ENCODE measurements at regions not wholly inside any gene's neighbourhood (a gene's known extent, or its start where the extent isn't known, plus 50 kb on each side); places are given as distances from the start of the nearest gene placed in this dataset.

GRCh38 chr7:51518646-51519045, 202.0 kb upstream of the COBL start:
- DNase-seq (ENCODE audit: low read depth) = no peak
- no peak overlapping the region for H3K4me3 ChIP-seq (ENCODE audit: low read depth, low read length)
- TF ChIP-seq, protein P1, sequence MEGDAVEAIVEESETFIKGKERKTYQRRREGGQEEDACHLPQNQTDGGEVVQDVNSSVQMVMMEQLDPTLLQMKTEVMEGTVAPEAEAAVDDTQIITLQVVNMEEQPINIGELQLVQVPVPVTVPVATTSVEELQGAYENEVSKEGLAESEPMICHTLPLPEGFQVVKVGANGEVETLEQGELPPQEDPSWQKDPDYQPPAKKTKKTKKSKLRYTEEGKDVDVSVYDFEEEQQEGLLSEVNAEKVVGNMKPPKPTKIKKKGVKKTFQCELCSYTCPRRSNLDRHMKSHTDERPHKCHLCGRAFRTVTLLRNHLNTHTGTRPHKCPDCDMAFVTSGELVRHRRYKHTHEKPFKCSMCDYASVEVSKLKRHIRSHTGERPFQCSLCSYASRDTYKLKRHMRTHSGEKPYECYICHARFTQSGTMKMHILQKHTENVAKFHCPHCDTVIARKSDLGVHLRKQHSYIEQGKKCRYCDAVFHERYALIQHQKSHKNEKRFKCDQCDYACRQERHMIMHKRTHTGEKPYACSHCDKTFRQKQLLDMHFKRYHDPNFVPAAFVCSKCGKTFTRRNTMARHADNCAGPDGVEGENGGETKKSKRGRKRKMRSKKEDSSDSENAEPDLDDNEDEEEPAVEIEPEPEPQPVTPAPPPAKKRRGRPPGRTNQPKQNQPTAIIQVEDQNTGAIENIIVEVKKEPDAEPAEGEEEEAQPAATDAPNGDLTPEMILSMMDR (IDR thresholded peaks at IDR 0.05; ENCODE audit: insufficient read depth, low read length) = no peak

DNA sequence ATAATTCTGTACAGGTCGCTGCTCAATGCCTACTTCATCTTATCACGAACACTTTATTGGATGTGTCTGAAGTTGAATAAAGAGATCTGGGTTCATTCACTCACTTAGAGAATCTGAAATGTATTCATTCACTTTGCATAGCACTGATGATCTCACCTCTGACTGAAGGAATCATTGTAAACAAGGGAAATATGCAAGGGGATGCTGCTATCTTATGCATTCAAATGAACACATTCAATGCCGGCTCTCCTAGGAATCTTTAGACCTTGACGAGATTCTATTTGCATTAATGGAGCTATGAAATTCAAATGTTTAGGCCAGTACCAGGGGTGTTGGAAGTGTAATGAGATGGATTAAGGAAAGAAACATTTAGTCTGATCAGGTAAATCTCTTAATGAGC, 200.6 kb upstream of the COBL start:
- DNase-seq (ENCODE audit: low read depth) = no peak
- TF ChIP-seq, protein P1 (IDR thresholded peaks at IDR 0.05; ENCODE audit: insufficient read depth, low read length) = no peak
- no peak overlapping the region for H3K4me3 ChIP-seq (ENCODE audit: low read depth, low read length)

- no peak for DNase-seq (ENCODE audit: low read depth)
- TF ChIP-seq, protein P1 (IDR thresholded peaks at IDR 0.05; ENCODE audit: insufficient read depth, low read length) = no peak
Observed at GRCh38 chr7:51501620-51502019, 185.0 kb upstream of the COBL start.

GRCh38 chr7:51482976-51483375, 166.4 kb upstream of the COBL start:
- no peak for DNase-seq (ENCODE audit: low read depth)
- TF ChIP-seq, protein P1 (IDR thresholded peaks at IDR 0.05; ENCODE audit: insufficient read depth, low read length) = no peak
- no peak overlapping the region for H3K4me3 ChIP-seq (ENCODE audit: low read depth, low read length)

More at GRCh38 chr7:51501620-51502019, 185.0 kb upstream of the COBL start:
- H3K4me3 ChIP-seq (ENCODE audit: low read depth, low read length) = no peak overlapping the region

DNA sequence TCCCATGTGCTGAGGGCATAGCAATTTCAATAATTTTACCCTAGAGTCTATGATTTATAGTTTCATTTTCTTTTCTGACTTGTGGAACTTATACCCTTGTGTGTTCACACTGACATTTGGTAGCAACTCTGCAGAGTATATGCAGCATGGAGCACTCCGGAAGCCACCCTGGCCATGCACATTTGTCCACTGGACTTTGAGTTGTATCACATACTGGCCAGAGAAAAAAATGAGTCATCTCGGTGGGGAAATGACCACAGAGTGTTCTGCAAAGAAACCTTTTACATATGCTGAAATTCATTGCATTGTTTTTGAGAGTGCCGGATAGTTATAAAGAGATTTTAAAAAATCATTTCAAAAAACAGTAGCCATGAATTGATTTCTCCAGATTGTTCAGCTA, 164.8 kb upstream of the COBL start:
- TF ChIP-seq, protein P1 (IDR thresholded peaks at IDR 0.05; ENCODE audit: insufficient read depth, low read length) = no peak
- DNase-seq (ENCODE audit: low read depth) = no peak
- no peak overlapping the region for H3K4me3 ChIP-seq (ENCODE audit: low read depth, low read length)

GRCh38 chr7:51477819-51478218, 161.2 kb upstream of the COBL start:
- DNase-seq (ENCODE audit: low read depth) = no peak
- H3K4me3 ChIP-seq (ENCODE audit: low read depth, low read length) = no peak overlapping the region
- TF ChIP-seq, protein P1 (IDR thresholded peaks at IDR 0.05; ENCODE audit: insufficient read depth, low read length) = no peak

DNA sequence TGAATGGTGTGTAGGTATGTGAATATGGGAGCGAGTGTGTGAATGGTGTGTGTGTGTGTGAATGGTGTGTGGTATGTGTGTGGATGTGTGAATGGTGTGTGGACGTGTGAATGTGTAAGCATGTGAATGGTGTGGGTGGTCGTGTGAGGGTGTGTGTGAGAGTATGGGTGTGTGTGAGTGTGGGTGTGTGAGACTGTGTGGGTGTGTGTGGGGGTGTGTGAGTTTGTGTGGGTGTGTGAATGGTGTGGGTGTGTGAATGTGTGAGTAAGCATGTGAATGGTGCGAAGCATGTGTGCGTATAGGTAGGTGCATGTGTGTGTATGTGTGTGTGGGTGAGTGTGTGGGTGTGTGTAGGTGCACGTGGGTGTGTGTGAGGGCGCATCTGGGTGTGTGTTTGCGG, 160.7 kb upstream of the COBL start:
- TF ChIP-seq, protein P1 (IDR thresholded peaks at IDR 0.05; ENCODE audit: insufficient read depth, low read length) = no peak

More for the DNA sequence above, 160.7 kb upstream of the COBL start:
- DNase-seq (ENCODE audit: low read depth) = no peak
- H3K4me3 ChIP-seq (ENCODE audit: low read depth, low read length) = no peak overlapping the region

All from fibroblast of the aortic adventitia (primary cell).